ENCODE measurements at regions not wholly inside any gene's neighbourhood (a gene's known extent, or its start where the extent isn't known, plus 50 kb on each side); places are given as distances from the start of the nearest gene placed in this dataset.

- peak; percentile 21 for DNase-seq (ENCODE audit: low read depth, low spot score)
- POLR2A ChIA-PET = no interaction called here
- H3K4me1 ChIP-seq (ENCODE audit: control insufficient read depth, extremely low read depth, insufficient read depth, low read length) = no peaks in the 10 kb centered on the region
- H3K4me3 ChIP-seq (replicated peaks in 1 of 3; ENCODE audit: insufficient read depth in 1 of 3, low read depth in 1 of 3, low read length in 3 of 3) = no peak overlapping the region
- FAIRE-seq = no peak
- H2AFZ ChIP-seq (ENCODE audit: low read depth, low read length) = no peak overlapping the region
- CTCF ChIA-PET = interaction anchor here (1.4 kb wide), 1 partner anchor 30 kb away, joined by 3 read pairs; no protein-coding TSS in a partner anchor
- H3K27ac ChIP-seq (ENCODE audit: insufficient read depth, low read depth, low read length) = no peak overlapping the region
- H4K20me1 ChIP-seq (replicated peaks; ENCODE audit: control insufficient read depth, extremely low read depth, insufficient read depth, low read length) = no peaks in the 10 kb centered on the region
- no peaks in the 10 kb centered on the region for H3K9me3 ChIP-seq (replicated peaks; ENCODE audit: control insufficient read depth, insufficient read depth, low read length)
- H3K79me2 ChIP-seq (ENCODE audit: control insufficient read depth, insufficient read depth, low read length) = no peaks in the 10 kb centered on the region
- no TSS peak for BruUV-seq (replicated peaks)
- H3K9ac ChIP-seq (replicated peaks; ENCODE audit: extremely low read depth, insufficient read depth, low read length) = no peak overlapping the region
- no peaks in the 10 kb centered on the region for H3K9me1 ChIP-seq (replicated peaks; ENCODE audit: control insufficient read depth, extremely low read depth, insufficient read depth, low read length)
- dilution Hi-C loops (cut with MboI; ENCODE audit: extremely low pct_ligation_motif_present, low sequenced_read_pairs) (no loop called here), intact Hi-C loops (cut with micrococcal nuclease) (no loop called here)
- H3K36me3 ChIP-seq (ENCODE audit: control insufficient read depth in 2 of 2, extremely low read depth in 1 of 2, insufficient read depth in 2 of 2, low read length in 2 of 2) = no peaks in the 10 kb centered on the region
- no peak overlapping the region for H3K4me2 ChIP-seq (ENCODE audit: insufficient read depth, low read length)
- no peak for TF ChIP-seq POLR2A (IDR thresholded peaks at IDR 0.05; ENCODE audit: low read depth, low read length)
- TF ChIP-seq, protein P1, sequence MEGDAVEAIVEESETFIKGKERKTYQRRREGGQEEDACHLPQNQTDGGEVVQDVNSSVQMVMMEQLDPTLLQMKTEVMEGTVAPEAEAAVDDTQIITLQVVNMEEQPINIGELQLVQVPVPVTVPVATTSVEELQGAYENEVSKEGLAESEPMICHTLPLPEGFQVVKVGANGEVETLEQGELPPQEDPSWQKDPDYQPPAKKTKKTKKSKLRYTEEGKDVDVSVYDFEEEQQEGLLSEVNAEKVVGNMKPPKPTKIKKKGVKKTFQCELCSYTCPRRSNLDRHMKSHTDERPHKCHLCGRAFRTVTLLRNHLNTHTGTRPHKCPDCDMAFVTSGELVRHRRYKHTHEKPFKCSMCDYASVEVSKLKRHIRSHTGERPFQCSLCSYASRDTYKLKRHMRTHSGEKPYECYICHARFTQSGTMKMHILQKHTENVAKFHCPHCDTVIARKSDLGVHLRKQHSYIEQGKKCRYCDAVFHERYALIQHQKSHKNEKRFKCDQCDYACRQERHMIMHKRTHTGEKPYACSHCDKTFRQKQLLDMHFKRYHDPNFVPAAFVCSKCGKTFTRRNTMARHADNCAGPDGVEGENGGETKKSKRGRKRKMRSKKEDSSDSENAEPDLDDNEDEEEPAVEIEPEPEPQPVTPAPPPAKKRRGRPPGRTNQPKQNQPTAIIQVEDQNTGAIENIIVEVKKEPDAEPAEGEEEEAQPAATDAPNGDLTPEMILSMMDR (IDR thresholded peaks at IDR 0.05; ENCODE audit: extremely low read depth in 1 of 2, insufficient read depth in 1 of 2, low read depth in 1 of 2, low read length in 2 of 2) = peak in 1 of 2 donors; percentile 48
- no peak for TF ChIP-seq FOS (IDR thresholded peaks at IDR 0.05; ENCODE audit: borderline replicate concordance, insufficient read depth, low read length)
- peaks cover 9 to 14% of the 10 kb centered on the region in 2 experiments for H3K27me3 ChIP-seq (ENCODE audit: control insufficient read depth in 2 of 2, insufficient read depth in 2 of 2, low read length in 2 of 2)
Measured at GRCh38 chr21:38699048-38699447, 106.7 kb upstream of the ETS2 start.

- no TSS peak for BruUV-seq (replicated peaks)
- Histone ChIP-seq H3K79me2 (ENCODE audit: control insufficient read depth, insufficient read depth, low read length) (no peaks in the 10 kb centered on the region), H3K27ac (ENCODE audit: insufficient read depth, low read depth, low read length) (no peak overlapping the region), H2AFZ (ENCODE audit: low read depth, low read length) (no peak overlapping the region), H3K9me3 (replicated peaks; ENCODE audit: control insufficient read depth, insufficient read depth, low read length) (no peaks in the 10 kb centered on the region), H3K4me3 (replicated peaks in 1 of 3; ENCODE audit: insufficient read depth in 1 of 3, low read depth in 1 of 3, low read length in 3 of 3) (no peak overlapping the region), H3K4me2 (ENCODE audit: insufficient read depth, low read length) (no peak overlapping the region), H3K36me3 (ENCODE audit: control insufficient read depth in 2 of 2, extremely low read depth in 1 of 2, insufficient read depth in 2 of 2, low read length in 2 of 2) (no peaks in the 10 kb centered on the region), H3K4me1 (ENCODE audit: control insufficient read depth, extremely low read depth, insufficient read depth, low read length) (no peaks in the 10 kb centered on the region), H3K9me1 (replicated peaks; ENCODE audit: control insufficient read depth, extremely low read depth, insufficient read depth, low read length) (no peaks in the 10 kb centered on the region), H3K27me3 (ENCODE audit: control insufficient read depth in 2 of 2, insufficient read depth in 2 of 2, low read length in 2 of 2) (peaks cover 11 to 21% of the 10 kb centered on the region in 2 experiments), H3K9ac (replicated peaks; ENCODE audit: extremely low read depth, insufficient read depth, low read length) (no peak overlapping the region), H4K20me1 (replicated peaks; ENCODE audit: control insufficient read depth, extremely low read depth, insufficient read depth, low read length) (no peaks in the 10 kb centered on the region)
- dilution Hi-C loops (cut with MboI; ENCODE audit: extremely low pct_ligation_motif_present, low sequenced_read_pairs) = no loop called here
- DNase-seq (ENCODE audit: low read depth, low spot score) = no peak
- intact Hi-C loops (cut with micrococcal nuclease) = no loop called here
- POLR2A ChIA-PET = no interaction called here
- CTCF ChIA-PET = interaction anchor here (0.8 kb wide), 1 partner anchor 10 kb away, joined by 3 read pairs; no protein-coding TSS in a partner anchor
- TF ChIP-seq POLR2A (IDR thresholded peaks at IDR 0.05; ENCODE audit: low read depth, low read length) (no peak), FOS (IDR thresholded peaks at IDR 0.05; ENCODE audit: borderline replicate concordance, insufficient read depth, low read length) (no peak), MYC (IDR thresholded peaks at IDR 0.05; ENCODE audit: low read depth, low read length) (no peak), JUN (IDR thresholded peaks at IDR 0.05; ENCODE audit: borderline replicate concordance, insufficient read depth, insufficient read length, low read depth) (no peak), EZH2 (IDR thresholded peaks at IDR 0.05; ENCODE audit: borderline replicate concordance, low read depth, low read length, severe bottlenecking) (no peak), GATA2 (IDR thresholded peaks at IDR 0.05; ENCODE audit: insufficient read depth, insufficient read length, low read depth, low read length) (no peak)
- FAIRE-seq = no peak
Measured at GRCh38 chr21:38702196-38702595, 103.5 kb upstream of the ETS2 start.

Measured in endothelial cell of umbilical vein (primary cell).